ENCODE measurements at regions not wholly inside any gene's neighbourhood (a gene's known extent, or its start where the extent isn't known, plus 50 kb on each side); places are given as distances from the start of the nearest gene placed in this dataset.
A peak's percentile ranks its signal among the peaks of the same experiment; 100 is the strongest.

DNA sequence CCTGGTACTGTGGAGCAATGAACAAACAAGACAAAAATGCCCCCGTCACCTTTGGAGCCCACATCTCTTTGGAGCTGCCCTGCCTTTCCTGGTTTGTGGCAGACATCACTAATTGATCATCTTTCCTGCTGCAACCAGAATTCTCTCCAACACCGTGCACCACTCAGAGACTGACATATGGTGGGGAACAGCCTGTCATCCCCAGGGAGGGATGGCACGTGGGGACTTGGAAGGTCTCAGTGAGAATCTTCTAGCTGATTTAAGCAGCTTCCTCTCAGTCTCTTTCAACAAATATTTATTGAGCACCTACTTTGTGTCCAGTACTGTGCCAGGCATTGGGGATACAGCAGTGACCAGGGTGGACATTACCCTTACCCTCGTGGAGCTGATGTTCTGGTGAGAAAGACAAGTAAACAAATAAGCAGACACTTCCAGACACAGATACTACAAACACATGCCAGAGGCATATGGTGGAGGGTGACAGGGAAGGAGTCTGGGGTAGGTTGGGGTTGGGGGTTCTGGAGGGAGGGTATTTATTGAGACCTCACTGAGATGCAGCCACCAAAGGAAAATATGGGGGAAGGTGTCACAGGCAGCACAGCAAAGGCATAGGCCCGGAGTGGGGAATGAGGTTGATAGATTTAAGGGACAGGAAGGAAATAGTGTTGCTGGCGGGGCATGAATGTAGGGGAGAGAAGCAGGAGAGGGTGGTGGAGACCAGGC is 82.3 kb downstream of the CEBPB start:
- H4K20me1 ChIP-seq, result peaks cover 8% of the 10 kb centered on the region; the same call in 1 of the 2 replicates
- no peaks in the 10 kb centered on the region for H3K9me3 ChIP-seq
- no peak for TF ChIP-seq Cebpa-rat (IDR thresholded peaks at IDR 0.05)
- H3K27me3 ChIP-seq, result 0 out of 2 replicates have a peak, but pooled peaks cover 9% of the 10 kb centered on the region
- H3K4me3 ChIP-seq, result no peak overlapping the region
- peaks cover 55% of the 10 kb centered on the region for H3K4me1 ChIP-seq
- H3K36me3 ChIP-seq, result no peaks in the 10 kb centered on the region
- no peak overlapping the region for H3K27ac ChIP-seq
- H3K9ac ChIP-seq, result no peak overlapping the region
- H3K4me2 ChIP-seq, result peak overlapping the region; percentile 89

GRCh38 chr20:50273601-50274491 is 83.2 kb downstream of the CEBPB start:
- 0 out of 2 replicates have a peak, but pooled peaks cover 9% of the 10 kb centered on the region for H3K27me3 ChIP-seq
- H3K9ac ChIP-seq, result no peak overlapping the region

GRCh38 chr20:50274570-50275430 is 84.2 kb downstream of the CEBPB start:
- H3K27me3 ChIP-seq, result 0 out of 2 replicates have a peak, but pooled peaks cover 9% of the 10 kb centered on the region
- TF ChIP-seq Cebpa-rat (IDR thresholded peaks at IDR 0.05), result no peak
- H3K9ac ChIP-seq, result no peak overlapping the region
- H3K4me2 ChIP-seq, result no peak overlapping the region
- H3K27ac ChIP-seq, result no peak overlapping the region
- H4K20me1 ChIP-seq, result peaks cover 8% of the 10 kb centered on the region; the same call in 1 of the 2 replicates
- no peaks in the 10 kb centered on the region for H3K36me3 ChIP-seq
- H3K4me3 ChIP-seq, result no peak overlapping the region
- no peaks in the 10 kb centered on the region for H3K9me3 ChIP-seq
- peaks cover 55% of the 10 kb centered on the region for H3K4me1 ChIP-seq

More at GRCh38 chr20:50273601-50274491, 83.2 kb downstream of the CEBPB start:
- Histone ChIP-seq H3K4me3 (no peak overlapping the region), H3K9me3 (no peaks in the 10 kb centered on the region), H3K4me2 (no peak overlapping the region), H3K4me1 (peaks cover 55% of the 10 kb centered on the region), H3K27ac (no peak overlapping the region), H4K20me1 (peaks cover 8% of the 10 kb centered on the region; the same call in 1 of the 2 replicates), H3K36me3 (no peaks in the 10 kb centered on the region)
- TF ChIP-seq Cebpa-rat (IDR thresholded peaks at IDR 0.05), result no peak

- H3K27me3 ChIP-seq, result 0 out of 2 replicates have a peak, but pooled peaks cover 3% of the 10 kb centered on the region
- no peak overlapping the region for H3K4me2 ChIP-seq
- H4K20me1 ChIP-seq, result peaks cover 3% of the 10 kb centered on the region; the same call in 1 of the 2 replicates
- H3K9ac ChIP-seq, result no peak overlapping the region
- H3K4me3 ChIP-seq, result no peak overlapping the region
- H3K4me1 ChIP-seq, result peaks cover 40% of the 10 kb centered on the region
- no peaks in the 10 kb centered on the region for H3K36me3 ChIP-seq
- no peak for TF ChIP-seq Cebpa-rat (IDR thresholded peaks at IDR 0.05)
- H3K9me3 ChIP-seq, result no peaks in the 10 kb centered on the region
- no peak overlapping the region for H3K27ac ChIP-seq
Observed at GRCh38 chr20:50276119-50277063, 85.8 kb downstream of the CEBPB start.

DNA sequence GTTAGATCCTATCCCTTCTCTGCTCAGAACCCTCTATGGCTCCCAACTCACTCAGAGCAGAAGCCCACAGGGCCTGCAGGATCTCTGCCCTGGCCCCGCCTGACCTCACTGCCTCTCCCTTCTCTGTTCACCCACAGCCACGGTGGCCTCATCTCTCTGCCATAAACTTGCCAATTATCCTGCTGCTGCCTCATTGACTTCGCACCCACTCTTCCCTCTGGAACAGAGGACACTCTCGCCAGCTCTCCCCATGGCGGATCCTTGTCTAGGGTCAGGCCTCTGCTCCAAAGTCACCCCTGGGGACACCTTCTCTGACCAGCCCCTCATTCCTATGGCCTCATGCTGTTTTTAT is 86.4 kb downstream of the CEBPB start:
- H4K20me1 ChIP-seq, result no peaks in the 10 kb centered on the region; the same call in 1 of the 2 replicates
- H3K27me3 ChIP-seq, result no peaks in the 10 kb centered on the region
- H3K36me3 ChIP-seq, result no peaks in the 10 kb centered on the region
- no peak overlapping the region for H3K9ac ChIP-seq
- H3K27ac ChIP-seq, result no peak overlapping the region
- H3K4me2 ChIP-seq, result no peak overlapping the region
- no peak for TF ChIP-seq Cebpa-rat (IDR thresholded peaks at IDR 0.05)
- H3K9me3 ChIP-seq, result no peaks in the 10 kb centered on the region
- H3K4me3 ChIP-seq, result no peak overlapping the region
- peaks cover 34% of the 10 kb centered on the region for H3K4me1 ChIP-seq

GRCh38 chr20:50277460-50278376 is 87.1 kb downstream of the CEBPB start:
- no peak overlapping the region for H3K4me3 ChIP-seq
- no peak overlapping the region for H3K27ac ChIP-seq
- no peaks in the 10 kb centered on the region for H3K9me3 ChIP-seq
- H3K4me1 ChIP-seq, result peaks cover 27% of the 10 kb centered on the region
- no peak overlapping the region for H3K9ac ChIP-seq
- no peaks in the 10 kb centered on the region for H3K27me3 ChIP-seq
- H3K36me3 ChIP-seq, result no peaks in the 10 kb centered on the region
- H4K20me1 ChIP-seq, result no peaks in the 10 kb centered on the region; the same call in 1 of the 2 replicates
- H3K4me2 ChIP-seq, result no peak overlapping the region
- no peak for TF ChIP-seq Cebpa-rat (IDR thresholded peaks at IDR 0.05)

DNA sequence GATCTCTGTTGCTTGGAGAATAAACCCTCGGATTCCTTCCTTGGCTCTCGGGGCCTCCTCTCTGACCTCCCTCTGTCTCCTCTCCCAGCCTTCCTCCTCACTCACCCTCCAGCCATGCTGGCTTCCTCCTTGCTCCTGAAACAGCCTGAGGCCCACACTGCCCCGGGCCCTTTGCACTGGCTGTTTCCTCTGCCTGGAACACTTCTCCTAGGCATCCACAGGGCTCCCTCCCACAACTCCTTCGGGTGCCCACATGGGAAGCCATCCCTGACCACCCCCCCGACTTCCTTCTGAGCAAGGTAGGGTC is 87.7 kb downstream of the CEBPB start:
- no peak overlapping the region for H3K4me3 ChIP-seq
- 0 out of 2 replicates have a peak, but pooled peaks cover 2% of the 10 kb centered on the region for H3K27me3 ChIP-seq
- no peak for TF ChIP-seq Cebpa-rat (IDR thresholded peaks at IDR 0.05)
- H3K4me1 ChIP-seq, result peaks cover 22% of the 10 kb centered on the region
- H3K4me2 ChIP-seq, result no peak overlapping the region
- H3K36me3 ChIP-seq, result no peaks in the 10 kb centered on the region
- H3K27ac ChIP-seq, result no peak overlapping the region
- no peaks in the 10 kb centered on the region; the same call in 1 of the 2 replicates for H4K20me1 ChIP-seq
- no peak overlapping the region for H3K9ac ChIP-seq
- H3K9me3 ChIP-seq, result no peaks in the 10 kb centered on the region
